Activated CD4-positive, alpha-beta T cell treated with anti-CD3 and anti-CD28 coated beads for 24 hours (primary cell): ENCODE measurements at regions not wholly inside any gene's neighbourhood (a gene's known extent, or its start where the extent isn't known, plus 50 kb on each side); places are given as distances from the start of the nearest gene placed in this dataset.
"Not testable (repeated sequence)": the region's sequence is repeated elsewhere in the genome, so short reads cannot be mapped to it uniquely, and the experiment has no call there.

Source experiments
- DNase-seq, 2 donors: peaks; one replicate each; pipeline ENCODE4 v3.0.0-alpha.2; 2020; ENCODE audit warnings: low read depth in 2 of 2

GRCh38 chr6:92161953-92162352 lies 1257.4 kb downstream of the EPHA7 start:
- DNase-seq = no peak

GRCh38 chr6:92160226-92160625 lies 1259.1 kb downstream of the EPHA7 start:
- DNase-seq = no peak

GRCh38 chr6:92159046-92159445 lies 1260.3 kb downstream of the EPHA7 start:
- DNase-seq = no peak

GRCh38 chr6:92150553-92150952 lies 1268.8 kb downstream of the EPHA7 start:
- DNase-seq = no peak

GRCh38 chr6:92147246-92147645 lies 1272.1 kb downstream of the EPHA7 start:
- no peak for DNase-seq

- no peak for DNase-seq
Observed at GRCh38 chr6:92139601-92140000, 1279.8 kb downstream of the EPHA7 start.

GRCh38 chr6:92132957-92133356 lies 1286.4 kb downstream of the EPHA7 start:
- DNase-seq = no peak

- no peak for DNase-seq
Observed at GRCh38 chr6:92132457-92132856, 1286.9 kb downstream of the EPHA7 start.

- DNase-seq = no peak
Observed at GRCh38 chr6:92130944-92131343, 1288.4 kb downstream of the EPHA7 start.

GRCh38 chr6:92126983-92127382 lies 1292.4 kb downstream of the EPHA7 start:
- DNase-seq = no peak

GRCh38 chr6:92126088-92126487 lies 1293.3 kb downstream of the EPHA7 start:
- DNase-seq = no peak

GRCh38 chr6:92125681-92126080 lies 1293.7 kb downstream of the EPHA7 start:
- no peak for DNase-seq

- no peak for DNase-seq
Observed at GRCh38 chr6:92124200-92124651, 1295.1 kb downstream of the EPHA7 start.

- DNase-seq = no peak
Observed at GRCh38 chr6:92122746-92123145, 1296.6 kb downstream of the EPHA7 start.

- DNase-seq = no peak
Observed at GRCh38 chr6:92121228-92121627, 1298.1 kb downstream of the EPHA7 start.

GRCh38 chr6:92117800-92118199 lies 1301.6 kb downstream of the EPHA7 start:
- no peak for DNase-seq

GRCh38 chr6:92114797-92115196 lies 1304.6 kb downstream of the EPHA7 start:
- DNase-seq = no peak

GRCh38 chr6:92114091-92114675 lies 1305.2 kb downstream of the EPHA7 start:
- DNase-seq = no peak

- no peak for DNase-seq
Observed at GRCh38 chr6:92111386-92111785, 1308.0 kb downstream of the EPHA7 start.

GRCh38 chr6:92110403-92110802 lies 1309.0 kb downstream of the EPHA7 start:
- no peak for DNase-seq

GRCh38 chr6:92109956-92110355 lies 1309.4 kb downstream of the EPHA7 start:
- DNase-seq = no peak

- DNase-seq = no peak
Observed at GRCh38 chr6:92109256-92109655, 1310.1 kb downstream of the EPHA7 start.

- DNase-seq = no peak
Observed at GRCh38 chr6:92086750-92087149, 1332.6 kb downstream of the EPHA7 start.

- not testable (repeated sequence) for DNase-seq
Observed at GRCh38 chr6:92083914-92084313, 1335.4 kb downstream of the EPHA7 start.
